ENCODE measurements at regions not wholly inside any gene's neighbourhood (a gene's known extent, or its start where the extent isn't known, plus 50 kb on each side); places are given as distances from the start of the nearest gene placed in this dataset.

DNA sequence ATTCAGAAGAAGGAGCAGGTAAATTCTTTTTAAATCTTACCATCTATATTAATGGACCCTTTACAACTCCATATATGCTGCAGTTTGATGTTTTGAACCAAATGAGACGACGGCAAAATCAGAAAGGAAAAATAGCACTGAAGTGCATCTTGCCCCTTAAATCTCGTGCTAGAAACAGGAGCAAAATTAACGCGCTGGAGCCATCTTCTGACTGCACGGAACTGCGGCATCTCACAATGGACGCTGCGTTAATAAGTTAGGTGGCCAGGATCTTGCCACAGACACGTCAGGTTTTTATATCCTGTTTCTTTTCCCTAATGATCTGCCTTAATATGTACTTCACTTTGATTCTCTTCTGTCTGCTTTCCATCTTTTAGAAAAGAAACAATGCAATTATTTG, 354.5 kb downstream of the TFEC start:
- H3K36me3 Mint-ChIP-seq (ENCODE audit: low read depth), result no peaks in the 10 kb centered on the region
- H2AFZ ChIP-seq, result no peak overlapping the region
- DNase-seq (ENCODE audit: low spot score) (peak; percentile 19), ATAC-seq (no peak)
- H3K4me1 ChIP-seq (ENCODE audit: insufficient read depth), result peaks cover 11% of the 10 kb centered on the region
- H4K20me1 ChIP-seq (replicated peaks; ENCODE audit: insufficient read depth), result no peaks in the 10 kb centered on the region
- TF ChIP-seq, protein P1, sequence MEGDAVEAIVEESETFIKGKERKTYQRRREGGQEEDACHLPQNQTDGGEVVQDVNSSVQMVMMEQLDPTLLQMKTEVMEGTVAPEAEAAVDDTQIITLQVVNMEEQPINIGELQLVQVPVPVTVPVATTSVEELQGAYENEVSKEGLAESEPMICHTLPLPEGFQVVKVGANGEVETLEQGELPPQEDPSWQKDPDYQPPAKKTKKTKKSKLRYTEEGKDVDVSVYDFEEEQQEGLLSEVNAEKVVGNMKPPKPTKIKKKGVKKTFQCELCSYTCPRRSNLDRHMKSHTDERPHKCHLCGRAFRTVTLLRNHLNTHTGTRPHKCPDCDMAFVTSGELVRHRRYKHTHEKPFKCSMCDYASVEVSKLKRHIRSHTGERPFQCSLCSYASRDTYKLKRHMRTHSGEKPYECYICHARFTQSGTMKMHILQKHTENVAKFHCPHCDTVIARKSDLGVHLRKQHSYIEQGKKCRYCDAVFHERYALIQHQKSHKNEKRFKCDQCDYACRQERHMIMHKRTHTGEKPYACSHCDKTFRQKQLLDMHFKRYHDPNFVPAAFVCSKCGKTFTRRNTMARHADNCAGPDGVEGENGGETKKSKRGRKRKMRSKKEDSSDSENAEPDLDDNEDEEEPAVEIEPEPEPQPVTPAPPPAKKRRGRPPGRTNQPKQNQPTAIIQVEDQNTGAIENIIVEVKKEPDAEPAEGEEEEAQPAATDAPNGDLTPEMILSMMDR (conservative IDR thresholded peaks at IDR 0.05; ENCODE audit: low read depth in 2 of 2), result peak; percentile 37 to 71; a peak in 3 of 4 replicates
- TF ChIP-seq STAT1 (IDR thresholded peaks at IDR 0.05; ENCODE audit: unreplicated experiment), result no peak
- H3K4me2 ChIP-seq, result no peak overlapping the region
- no peak overlapping the region for H3K4me3 Mint-ChIP-seq
- H3K79me2 ChIP-seq (replicated peaks; ENCODE audit: insufficient read depth), result no peaks in the 10 kb centered on the region
- no peaks in the 10 kb centered on the region for H3K9me3 Mint-ChIP-seq
- no peak overlapping the region for H3K27ac ChIP-seq (ENCODE audit: low read depth)
- no peak overlapping the region for H3K4me3 ChIP-seq
- H3K27me3 ChIP-seq (ENCODE audit: insufficient read depth), result no peaks in the 10 kb centered on the region
- H3K36me3 ChIP-seq (ENCODE audit: insufficient read depth), result no peaks in the 10 kb centered on the region
- H3F3A ChIP-seq (replicated peaks; ENCODE audit: low read depth), result no peaks in the 10 kb centered on the region
- peaks cover 19% of the 10 kb centered on the region for H3K4me1 Mint-ChIP-seq
- H3K9me2 ChIP-seq (ENCODE audit: insufficient read depth), result no peaks in the 10 kb centered on the region
- H3K27ac Mint-ChIP-seq, result no peak overlapping the region
- peaks cover 2% of the 10 kb centered on the region for H3K27me3 Mint-ChIP-seq (ENCODE audit: insufficient read depth, low read depth, poor library complexity)

DNA sequence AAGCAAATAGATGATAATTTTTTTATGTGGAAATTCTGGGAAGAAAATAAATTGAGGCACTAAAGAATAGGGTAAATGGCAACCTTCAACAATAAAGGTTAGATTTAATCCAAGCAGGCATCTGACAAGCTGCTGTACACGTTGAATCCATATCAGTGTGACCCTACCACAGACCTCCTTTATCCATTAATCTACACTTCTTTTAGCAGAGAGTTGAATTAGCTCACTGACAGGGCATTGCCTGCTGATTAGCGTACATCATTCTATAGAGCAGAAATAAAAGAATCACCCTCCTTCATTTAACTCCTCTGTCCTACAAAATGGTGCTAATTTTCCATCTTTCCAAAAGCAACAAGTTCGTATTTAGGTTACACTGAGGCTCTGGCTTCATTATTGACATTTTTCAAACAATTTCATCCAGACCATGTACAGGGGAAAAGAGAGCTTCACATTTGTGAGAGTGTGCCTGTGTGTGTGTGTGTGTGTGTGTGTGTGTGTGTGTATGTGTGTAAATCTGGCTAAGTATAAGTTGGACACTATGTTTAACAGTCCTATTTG, 356.0 kb downstream of the TFEC start:
- no peaks in the 10 kb centered on the region for H3K36me3 Mint-ChIP-seq (ENCODE audit: low read depth)
- H3K27me3 ChIP-seq (ENCODE audit: insufficient read depth), result no peaks in the 10 kb centered on the region
- H3K79me2 ChIP-seq (replicated peaks; ENCODE audit: insufficient read depth), result no peaks in the 10 kb centered on the region
- no peaks in the 10 kb centered on the region for H4K20me1 ChIP-seq (replicated peaks; ENCODE audit: insufficient read depth)
- peaks cover 2% of the 10 kb centered on the region for H3K27me3 Mint-ChIP-seq (ENCODE audit: insufficient read depth, low read depth, poor library complexity)
- no peak overlapping the region for H3K27ac ChIP-seq (ENCODE audit: low read depth)
- H3K4me2 ChIP-seq, result no peak overlapping the region
- no peaks in the 10 kb centered on the region for H3K9me3 Mint-ChIP-seq
- DNase-seq (ENCODE audit: low spot score), result no peak
- H3K4me1 Mint-ChIP-seq, result peaks cover 6% of the 10 kb centered on the region
- no peaks in the 10 kb centered on the region for H3K36me3 ChIP-seq (ENCODE audit: insufficient read depth)
- no peaks in the 10 kb centered on the region for H3K9me2 ChIP-seq (ENCODE audit: insufficient read depth)
- ATAC-seq, result no peak
- H3K4me1 ChIP-seq (ENCODE audit: insufficient read depth), result no peaks in the 10 kb centered on the region
- H3K27ac Mint-ChIP-seq, result no peak overlapping the region
- no peaks in the 10 kb centered on the region for H3F3A ChIP-seq (replicated peaks; ENCODE audit: low read depth)
- no peak overlapping the region for H3K4me3 Mint-ChIP-seq
- H3K4me3 ChIP-seq, result no peak overlapping the region
- no peak overlapping the region for H2AFZ ChIP-seq
- TF ChIP-seq, protein P2, sequence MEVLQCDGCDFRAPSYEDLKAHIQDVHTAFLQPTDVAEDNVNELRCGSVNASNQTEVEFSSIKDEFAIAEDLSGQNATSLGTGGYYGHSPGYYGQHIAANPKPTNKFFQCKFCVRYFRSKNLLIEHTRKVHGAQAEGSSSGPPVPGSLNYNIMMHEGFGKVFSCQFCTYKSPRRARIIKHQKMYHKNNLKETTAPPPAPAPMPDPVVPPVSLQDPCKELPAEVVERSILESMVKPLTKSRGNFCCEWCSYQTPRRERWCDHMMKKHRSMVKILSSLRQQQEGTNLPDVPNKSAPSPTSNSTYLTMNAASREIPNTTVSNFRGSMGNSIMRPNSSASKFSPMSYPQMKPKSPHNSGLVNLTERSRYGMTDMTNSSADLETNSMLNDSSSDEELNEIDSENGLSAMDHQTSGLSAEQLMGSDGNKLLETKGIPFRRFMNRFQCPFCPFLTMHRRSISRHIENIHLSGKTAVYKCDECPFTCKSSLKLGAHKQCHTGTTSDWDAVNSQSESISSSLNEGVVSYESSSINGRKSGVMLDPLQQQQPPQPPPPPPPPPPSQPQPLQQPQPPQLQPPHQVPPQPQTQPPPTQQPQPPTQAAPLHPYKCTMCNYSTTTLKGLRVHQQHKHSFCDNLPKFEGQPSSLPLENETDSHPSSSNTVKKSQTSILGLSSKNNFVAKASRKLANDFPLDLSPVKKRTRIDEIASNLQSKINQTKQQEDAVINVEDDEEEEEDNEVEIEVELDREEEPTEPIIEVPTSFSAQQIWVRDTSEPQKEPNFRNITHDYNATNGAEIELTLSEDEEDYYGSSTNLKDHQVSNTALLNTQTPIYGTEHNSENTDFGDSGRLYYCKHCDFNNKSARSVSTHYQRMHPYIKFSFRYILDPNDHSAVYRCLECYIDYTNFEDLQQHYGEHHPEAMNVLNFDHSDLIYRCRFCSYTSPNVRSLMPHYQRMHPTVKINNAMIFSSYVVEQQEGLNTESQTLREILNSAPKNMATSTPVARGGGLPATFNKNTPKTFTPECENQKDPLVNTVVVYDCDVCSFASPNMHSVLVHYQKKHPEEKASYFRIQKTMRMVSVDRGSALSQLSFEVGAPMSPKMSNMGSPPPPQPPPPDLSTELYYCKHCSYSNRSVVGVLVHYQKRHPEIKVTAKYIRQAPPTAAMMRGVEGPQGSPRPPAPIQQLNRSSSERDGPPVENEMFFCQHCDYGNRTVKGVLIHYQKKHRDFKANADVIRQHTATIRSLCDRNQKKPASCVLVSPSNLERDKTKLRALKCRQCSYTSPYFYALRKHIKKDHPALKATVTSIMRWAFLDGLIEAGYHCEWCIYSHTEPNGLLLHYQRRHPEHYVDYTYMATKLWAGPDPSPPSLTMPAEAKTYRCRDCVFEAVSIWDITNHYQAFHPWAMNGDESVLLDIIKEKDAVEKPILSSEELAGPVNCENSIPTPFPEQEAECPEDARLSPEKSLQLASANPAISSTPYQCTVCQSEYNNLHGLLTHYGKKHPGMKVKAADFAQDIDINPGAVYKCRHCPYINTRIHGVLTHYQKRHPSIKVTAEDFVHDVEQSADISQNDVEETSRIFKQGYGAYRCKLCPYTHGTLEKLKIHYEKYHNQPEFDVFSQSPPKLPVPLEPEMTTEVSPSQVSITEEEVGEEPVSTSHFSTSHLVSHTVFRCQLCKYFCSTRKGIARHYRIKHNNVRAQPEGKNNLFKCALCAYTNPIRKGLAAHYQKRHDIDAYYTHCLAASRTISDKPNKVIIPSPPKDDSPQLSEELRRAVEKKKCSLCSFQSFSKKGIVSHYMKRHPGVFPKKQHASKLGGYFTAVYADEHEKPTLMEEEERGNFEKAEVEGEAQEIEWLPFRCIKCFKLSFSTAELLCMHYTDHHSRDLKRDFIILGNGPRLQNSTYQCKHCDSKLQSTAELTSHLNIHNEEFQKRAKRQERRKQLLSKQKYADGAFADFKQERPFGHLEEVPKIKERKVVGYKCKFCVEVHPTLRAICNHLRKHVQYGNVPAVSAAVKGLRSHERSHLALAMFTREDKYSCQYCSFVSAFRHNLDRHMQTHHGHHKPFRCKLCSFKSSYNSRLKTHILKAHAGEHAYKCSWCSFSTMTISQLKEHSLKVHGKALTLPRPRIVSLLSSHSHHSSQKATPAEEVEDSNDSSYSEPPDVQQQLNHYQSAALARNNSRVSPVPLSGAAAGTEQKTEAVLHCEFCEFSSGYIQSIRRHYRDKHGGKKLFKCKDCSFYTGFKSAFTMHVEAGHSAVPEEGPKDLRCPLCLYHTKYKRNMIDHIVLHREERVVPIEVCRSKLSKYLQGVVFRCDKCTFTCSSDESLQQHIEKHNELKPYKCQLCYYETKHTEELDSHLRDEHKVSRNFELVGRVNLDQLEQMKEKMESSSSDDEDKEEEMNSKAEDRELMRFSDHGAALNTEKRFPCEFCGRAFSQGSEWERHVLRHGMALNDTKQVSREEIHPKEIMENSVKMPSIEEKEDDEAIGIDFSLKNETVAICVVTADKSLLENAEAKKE (CRISPR knock-in tag; IDR thresholded peaks at IDR 0.05), result no peak
- no peak for TF ChIP-seq REST (IDR thresholded peaks at IDR 0.05; ENCODE audit: unreplicated experiment)
- TF ChIP-seq CREB1 (CRISPR knock-in tag; IDR thresholded peaks at IDR 0.05; ENCODE audit: low read depth), result no peak
- TF ChIP-seq EZH2phosphoT487 (IDR thresholded peaks at IDR 0.05; ENCODE audit: unreplicated experiment), result no peak
- no peak for TF ChIP-seq POLR2AphosphoS5 (IDR thresholded peaks at IDR 0.05; ENCODE audit: low read depth)
- TF ChIP-seq ZNF331 (CRISPR knock-in tag; IDR thresholded peaks at IDR 0.05; ENCODE audit: low read depth), result no peak
- TF ChIP-seq NANOG (IDR thresholded peaks at IDR 0.05; ENCODE audit: borderline replicate concordance), result no peak
- no peak for TF ChIP-seq STAT1 (IDR thresholded peaks at IDR 0.05; ENCODE audit: unreplicated experiment)
